ENCODE measurements at regions not wholly inside any gene's neighbourhood (a gene's known extent, or its start where the extent isn't known, plus 50 kb on each side); places are given as distances from the start of the nearest gene placed in this dataset.

DNA sequence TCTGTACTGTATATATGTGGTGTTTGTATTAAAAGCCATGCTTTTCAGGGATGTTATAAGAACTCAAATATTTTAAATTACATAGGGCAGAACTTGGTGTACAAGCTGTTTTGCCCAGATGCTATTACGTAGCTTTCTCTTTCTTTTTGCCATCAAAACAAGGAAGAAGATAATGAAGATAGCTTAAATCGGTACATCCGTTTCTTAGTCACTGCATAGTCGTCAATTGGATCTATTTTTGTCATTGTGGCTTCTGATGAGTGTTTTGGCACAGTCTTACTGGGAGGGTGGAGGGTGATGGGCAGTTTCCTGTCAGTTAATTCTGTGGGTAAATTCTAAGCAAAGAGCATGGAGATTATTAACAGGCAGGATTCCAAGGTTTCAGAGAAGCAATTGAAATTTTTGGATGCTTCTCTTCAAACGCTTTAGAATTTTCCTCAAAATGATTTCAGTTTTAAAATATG lies 649.1 kb upstream of the GJE1 start:
- ChIA-PET POLR2A (no interaction called here), CTCF (ENCODE audit: low intra/inter-chr PET ratio) (no interaction called here)
- DNase-seq (ENCODE audit: extremely low read depth in 1 of 4, low spot score in 3 of 4) (no peak), ATAC-seq (no peak), FAIRE-seq (no peak)
- intact Hi-C loops (cut with micrococcal nuclease): no loop called here
- H2AFZ ChIP-seq (ENCODE audit: low read depth, low read length): no peak overlapping the region
- H3K36me3 ChIP-seq (ENCODE audit: control insufficient read depth, insufficient read depth, low read length): no peaks in the 10 kb centered on the region
- no peaks in the 10 kb centered on the region for H3K9me3 ChIP-seq (replicated peaks; ENCODE audit: control insufficient read depth, insufficient read depth, low read depth, low read length)
- under 1% methylated on average over 5 of the region's 5 CpGs for WGBS (ENCODE audit: insufficient coverage, low coverage, missing lambda C conversion rate)
- no peak overlapping the region for H3K9ac ChIP-seq (ENCODE audit: insufficient read depth in 1 of 2, low read depth in 2 of 2, low read length in 2 of 2)
- in situ Hi-C loops (cut with MboI): no loop called here
- H3K4me2 ChIP-seq (ENCODE audit: insufficient read depth, low read length): no peak overlapping the region
- no peaks in the 10 kb centered on the region for H3K4me1 ChIP-seq (replicated peaks in 1 of 2; ENCODE audit: control insufficient read depth in 2 of 2, insufficient read depth in 2 of 2, low read length in 2 of 2)
- no peaks in the 10 kb centered on the region for H3K79me2 ChIP-seq (ENCODE audit: control insufficient read depth, insufficient read depth, low read length)
- H3K9me1 ChIP-seq (ENCODE audit: control insufficient read depth, insufficient read depth, low read length): no peaks in the 10 kb centered on the region
- TF ChIP-seq CCNT2 (IDR thresholded peaks at IDR 0.05; ENCODE audit: borderline replicate concordance, extremely low read depth, insufficient read length, low read depth, low read length): no peak
- TF ChIP-seq, protein P1, sequence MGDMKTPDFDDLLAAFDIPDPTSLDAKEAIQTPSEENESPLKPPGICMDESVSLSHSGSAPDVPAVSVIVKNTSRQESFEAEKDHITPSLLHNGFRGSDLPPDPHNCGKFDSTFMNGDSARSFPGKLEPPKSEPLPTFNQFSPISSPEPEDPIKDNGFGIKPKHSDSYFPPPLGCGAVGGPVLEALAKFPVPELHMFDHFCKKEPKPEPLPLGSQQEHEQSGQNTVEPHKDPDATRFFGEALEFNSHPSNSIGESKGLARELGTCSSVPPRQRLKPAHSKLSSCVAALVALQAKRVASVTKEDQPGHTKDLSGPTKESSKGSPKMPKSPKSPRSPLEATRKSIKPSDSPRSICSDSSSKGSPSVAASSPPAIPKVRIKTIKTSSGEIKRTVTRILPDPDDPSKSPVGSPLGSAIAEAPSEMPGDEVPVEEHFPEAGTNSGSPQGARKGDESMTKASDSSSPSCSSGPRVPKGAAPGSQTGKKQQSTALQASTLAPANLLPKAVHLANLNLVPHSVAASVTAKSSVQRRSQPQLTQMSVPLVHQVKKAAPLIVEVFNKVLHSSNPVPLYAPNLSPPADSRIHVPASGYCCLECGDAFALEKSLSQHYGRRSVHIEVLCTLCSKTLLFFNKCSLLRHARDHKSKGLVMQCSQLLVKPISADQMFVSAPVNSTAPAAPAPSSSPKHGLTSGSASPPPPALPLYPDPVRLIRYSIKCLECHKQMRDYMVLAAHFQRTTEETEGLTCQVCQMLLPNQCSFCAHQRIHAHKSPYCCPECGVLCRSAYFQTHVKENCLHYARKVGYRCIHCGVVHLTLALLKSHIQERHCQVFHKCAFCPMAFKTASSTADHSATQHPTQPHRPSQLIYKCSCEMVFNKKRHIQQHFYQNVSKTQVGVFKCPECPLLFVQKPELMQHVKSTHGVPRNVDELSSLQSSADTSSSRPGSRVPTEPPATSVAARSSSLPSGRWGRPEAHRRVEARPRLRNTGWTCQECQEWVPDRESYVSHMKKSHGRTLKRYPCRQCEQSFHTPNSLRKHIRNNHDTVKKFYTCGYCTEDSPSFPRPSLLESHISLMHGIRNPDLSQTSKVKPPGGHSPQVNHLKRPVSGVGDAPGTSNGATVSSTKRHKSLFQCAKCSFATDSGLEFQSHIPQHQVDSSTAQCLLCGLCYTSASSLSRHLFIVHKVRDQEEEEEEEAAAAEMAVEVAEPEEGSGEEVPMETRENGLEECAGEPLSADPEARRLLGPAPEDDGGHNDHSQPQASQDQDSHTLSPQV (IDR thresholded peaks at IDR 0.05): no peak
- no peak for TF ChIP-seq HNRNPH1 (optimal IDR thresholded peaks at IDR 0.05; ENCODE audit: low read depth, low read length)
- TF ChIP-seq ZNF124 (CRISPR knock-in tag; IDR thresholded peaks at IDR 0.05): no peak
- no peak for TF ChIP-seq SIN3A (IDR thresholded peaks at IDR 0.05; ENCODE audit: borderline replicate concordance in 2 of 2, control insufficient read depth in 1 of 2, low read depth in 2 of 2, low read length in 2 of 2)
- TF ChIP-seq DIDO1 (tag; IDR thresholded peaks at IDR 0.05; ENCODE audit: low read depth): no peak
- TF ChIP-seq, protein P2, sequence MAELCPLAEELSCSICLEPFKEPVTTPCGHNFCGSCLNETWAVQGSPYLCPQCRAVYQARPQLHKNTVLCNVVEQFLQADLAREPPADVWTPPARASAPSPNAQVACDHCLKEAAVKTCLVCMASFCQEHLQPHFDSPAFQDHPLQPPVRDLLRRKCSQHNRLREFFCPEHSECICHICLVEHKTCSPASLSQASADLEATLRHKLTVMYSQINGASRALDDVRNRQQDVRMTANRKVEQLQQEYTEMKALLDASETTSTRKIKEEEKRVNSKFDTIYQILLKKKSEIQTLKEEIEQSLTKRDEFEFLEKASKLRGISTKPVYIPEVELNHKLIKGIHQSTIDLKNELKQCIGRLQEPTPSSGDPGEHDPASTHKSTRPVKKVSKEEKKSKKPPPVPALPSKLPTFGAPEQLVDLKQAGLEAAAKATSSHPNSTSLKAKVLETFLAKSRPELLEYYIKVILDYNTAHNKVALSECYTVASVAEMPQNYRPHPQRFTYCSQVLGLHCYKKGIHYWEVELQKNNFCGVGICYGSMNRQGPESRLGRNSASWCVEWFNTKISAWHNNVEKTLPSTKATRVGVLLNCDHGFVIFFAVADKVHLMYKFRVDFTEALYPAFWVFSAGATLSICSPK (IDR thresholded peaks at IDR 0.05; ENCODE audit: borderline replicate concordance): no peak
- TF ChIP-seq KLF10 (CRISPR knock-in tag; IDR thresholded peaks at IDR 0.05): no peak
- H3K27me3 ChIP-seq (ENCODE audit: control insufficient read depth in 2 of 2, insufficient read depth in 2 of 2, low read length in 2 of 2): no peaks in the 10 kb centered on the region
- no peak overlapping the region for H3K4me3 ChIP-seq
- H4K20me1 ChIP-seq (replicated peaks; ENCODE audit: control insufficient read depth, insufficient read depth, low read length): no peaks in the 10 kb centered on the region
- BruUV-seq (replicated peaks): no TSS peak
- no peak overlapping the region for H3K27ac ChIP-seq (ENCODE audit: extremely low read depth, low read depth, low read length)

Measured in K562 (cell line).